ENCODE measurements at regions not wholly inside any gene's neighbourhood (a gene's known extent, or its start where the extent isn't known, plus 50 kb on each side); places are given as distances from the start of the nearest gene placed in this dataset.

- no peak for DNase-seq
Measured at GRCh38 chr4:26020881-26021280, 106.9 kb downstream of the SMIM20 start.

GRCh38 chr4:26021417-26022345 is 107.7 kb downstream of the SMIM20 start:
- DNase-seq: no peak

- DNase-seq: peak; percentile 61
Measured at GRCh38 chr4:26022346-26023202, 108.6 kb downstream of the SMIM20 start.

DNA sequence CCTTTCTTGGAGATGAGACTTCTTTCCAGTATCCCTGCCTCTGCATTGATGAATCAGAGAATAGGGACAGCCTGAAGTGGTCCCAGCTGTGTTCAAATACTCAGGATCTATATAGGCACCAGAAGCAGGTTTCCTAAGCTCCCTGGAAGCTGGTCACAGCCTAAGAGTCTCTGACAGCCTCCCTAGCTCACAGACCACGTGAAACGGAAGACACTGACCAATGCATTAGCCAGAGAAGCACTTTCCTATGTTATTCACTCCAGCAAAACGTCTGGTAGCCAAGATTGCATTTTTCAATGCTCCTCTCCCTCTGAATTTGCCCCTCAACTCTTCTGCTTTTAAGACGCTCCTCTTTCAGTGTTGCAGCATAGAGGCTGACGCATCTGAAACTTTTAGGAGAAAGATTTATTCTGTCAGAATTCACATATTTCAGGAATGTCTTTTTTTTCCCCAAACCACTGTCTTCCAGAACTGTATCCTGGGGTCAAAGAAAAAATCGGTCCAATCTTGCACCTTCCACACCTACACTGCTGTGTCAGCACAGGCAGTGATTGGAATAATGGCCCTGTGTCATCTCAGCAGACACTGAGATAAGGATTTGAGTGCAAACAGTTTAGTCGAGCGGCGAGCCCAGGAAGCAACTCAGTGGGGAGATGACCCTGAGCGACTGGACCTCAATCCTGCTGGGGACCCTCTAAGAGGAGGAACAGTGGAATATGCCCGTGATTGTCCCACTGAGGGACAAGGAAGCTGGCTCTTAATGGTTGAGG is 109.4 kb downstream of the SMIM20 start:
- DNase-seq: no peak

- no peak for DNase-seq
Measured at GRCh38 chr4:26024079-26024478, 110.1 kb downstream of the SMIM20 start.

GRCh38 chr4:26028133-26028792 is 114.2 kb downstream of the SMIM20 start:
- DNase-seq: no peak

DNA sequence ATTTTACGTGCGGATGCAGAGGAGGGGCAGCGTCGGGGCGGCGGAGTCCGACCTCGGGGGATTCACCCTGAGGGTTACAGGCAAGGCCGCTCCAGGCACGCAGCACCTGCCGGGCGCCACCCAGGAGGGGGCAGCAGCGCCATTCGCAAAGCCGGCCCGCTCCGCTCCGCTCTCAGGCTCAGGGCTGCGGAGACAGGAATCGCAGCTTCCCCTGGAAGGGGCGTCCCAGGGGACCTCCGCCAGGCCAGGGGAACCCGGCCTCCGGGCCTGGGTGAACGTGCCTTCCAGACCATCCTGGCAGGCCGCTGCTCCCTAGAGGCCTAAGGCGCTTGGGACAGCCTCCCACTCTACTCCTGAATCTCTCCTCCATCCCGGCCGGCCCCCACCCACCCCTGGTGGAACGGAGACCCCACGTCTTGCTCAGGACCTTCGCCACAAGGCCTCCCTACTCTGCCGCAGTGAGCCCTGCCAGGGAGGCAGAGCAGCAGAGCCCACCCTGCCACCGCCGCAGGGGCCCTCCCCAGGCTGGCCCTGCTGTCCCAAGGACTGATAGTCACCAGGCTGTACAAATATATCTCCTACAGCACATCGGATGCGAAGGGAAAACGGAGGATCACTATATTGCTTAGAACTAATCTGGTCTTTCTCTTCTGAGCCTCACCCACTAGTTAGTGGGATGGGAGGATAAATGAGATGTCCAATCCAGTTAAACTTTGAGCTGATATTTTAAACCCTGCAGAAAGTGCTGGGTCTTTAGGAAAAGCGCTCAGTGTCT is 115.0 kb downstream of the SMIM20 start:
- DNase-seq: no peak

DNA sequence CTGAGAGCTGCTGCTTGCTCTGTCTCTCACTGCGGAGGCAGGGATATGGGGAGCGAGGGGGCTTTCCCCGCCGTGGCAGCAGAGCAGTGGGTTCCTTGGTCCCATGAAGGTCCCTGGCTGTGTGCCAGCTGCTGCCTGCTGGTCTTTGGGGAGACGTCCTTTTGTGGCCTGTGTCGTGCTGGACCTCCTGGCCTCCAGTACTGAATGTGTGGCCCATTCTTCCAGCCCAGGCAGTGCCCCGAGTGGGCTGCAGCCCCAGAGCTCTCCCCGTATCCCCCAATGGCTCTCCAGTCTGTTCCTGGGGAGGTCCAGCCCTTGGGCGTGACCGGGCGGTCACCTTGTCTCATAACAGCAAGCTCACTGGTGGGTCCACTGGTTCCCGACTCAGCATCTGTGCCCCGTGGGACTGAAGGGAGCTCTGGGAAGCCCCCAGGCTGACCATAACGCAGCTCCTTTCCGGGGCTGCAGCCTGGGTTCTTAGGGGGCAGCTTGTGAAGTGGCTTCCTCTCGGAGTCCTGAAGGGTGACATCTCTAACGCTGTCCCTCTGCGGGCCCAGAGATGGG is 115.6 kb downstream of the SMIM20 start:
- no peak for DNase-seq

DNA sequence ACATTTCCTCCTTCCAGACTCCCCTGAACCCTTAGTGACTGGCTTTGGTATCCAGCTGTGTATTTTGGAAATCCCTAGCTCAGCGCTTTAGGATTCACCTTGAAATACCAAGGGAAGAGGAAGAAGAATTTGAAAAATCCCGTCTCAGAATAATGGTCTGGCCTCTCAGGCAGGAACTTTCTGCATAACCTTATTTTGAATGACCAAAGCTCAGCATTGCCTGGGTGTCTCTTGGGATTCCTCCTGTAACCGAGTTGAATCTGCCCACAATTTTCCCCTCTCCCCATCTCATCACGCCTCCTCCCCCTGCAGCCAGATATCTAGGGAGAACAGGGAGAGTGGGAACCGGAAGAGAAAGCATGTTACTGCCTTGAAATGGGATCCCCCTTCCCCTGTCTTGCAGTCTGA is 116.2 kb downstream of the SMIM20 start:
- DNase-seq: no peak

DNA sequence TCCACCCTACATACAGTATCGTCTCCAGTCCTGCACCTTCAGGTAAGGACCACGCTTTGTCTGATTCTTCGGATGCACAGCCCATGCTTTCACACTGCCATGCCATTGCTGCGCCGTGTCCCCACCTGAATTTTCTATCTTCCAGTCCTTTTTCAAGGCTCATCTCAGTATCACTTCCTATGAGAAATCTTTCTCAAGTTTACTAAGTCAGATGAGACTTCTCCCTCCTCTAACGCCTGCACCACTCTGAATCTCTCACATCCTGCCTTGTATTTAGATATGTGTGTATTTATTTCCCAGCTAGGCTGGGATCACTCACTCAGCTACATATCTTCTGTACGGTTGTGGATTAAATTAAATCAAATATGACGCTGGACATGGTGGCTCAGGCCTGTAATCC is 116.8 kb downstream of the SMIM20 start:
- DNase-seq: no peak

- DNase-seq: no peak
Measured at GRCh38 chr4:26031704-26032103, 117.7 kb downstream of the SMIM20 start.

GRCh38 chr4:26032142-26032541 is 118.1 kb downstream of the SMIM20 start:
- DNase-seq: no peak

DNA sequence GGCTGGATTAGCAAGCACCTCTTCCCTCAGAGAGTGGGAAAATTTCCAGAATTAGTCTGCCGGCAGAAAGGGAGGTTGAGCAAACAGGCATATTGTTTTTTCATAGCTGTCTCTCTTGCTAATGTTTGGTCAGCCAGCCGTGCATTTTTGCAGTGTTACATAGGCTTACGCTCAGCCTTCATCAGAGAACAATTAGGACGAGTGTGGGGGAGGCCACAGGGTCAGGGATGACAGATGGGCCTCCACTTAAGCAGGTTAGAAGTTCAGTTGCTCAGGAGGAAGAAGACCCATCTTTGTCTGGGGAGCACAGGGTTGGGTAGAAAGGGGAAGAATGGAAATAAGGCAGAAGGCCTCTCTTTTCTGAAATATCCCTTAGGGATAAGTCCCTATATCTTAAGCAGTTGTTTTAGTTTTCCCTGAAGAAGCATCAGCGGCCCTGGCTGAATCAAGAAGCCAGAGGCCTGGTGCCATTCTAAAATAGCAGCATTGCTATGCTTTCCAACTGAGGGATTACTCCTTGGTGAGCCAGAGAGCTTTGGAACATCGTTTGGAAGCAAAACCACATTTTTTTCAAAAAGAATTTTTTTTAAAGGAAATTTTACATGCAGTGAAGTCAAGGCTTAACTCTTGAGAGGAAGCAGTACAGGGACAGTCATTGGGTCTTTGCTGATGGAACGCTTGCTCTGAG is 118.8 kb downstream of the SMIM20 start:
- DNase-seq: no peak

- no peak for DNase-seq
Measured at GRCh38 chr4:26033389-26033788, 119.4 kb downstream of the SMIM20 start.

- DNase-seq: no peak
Measured at GRCh38 chr4:26034849-26035248, 120.8 kb downstream of the SMIM20 start.

DNA sequence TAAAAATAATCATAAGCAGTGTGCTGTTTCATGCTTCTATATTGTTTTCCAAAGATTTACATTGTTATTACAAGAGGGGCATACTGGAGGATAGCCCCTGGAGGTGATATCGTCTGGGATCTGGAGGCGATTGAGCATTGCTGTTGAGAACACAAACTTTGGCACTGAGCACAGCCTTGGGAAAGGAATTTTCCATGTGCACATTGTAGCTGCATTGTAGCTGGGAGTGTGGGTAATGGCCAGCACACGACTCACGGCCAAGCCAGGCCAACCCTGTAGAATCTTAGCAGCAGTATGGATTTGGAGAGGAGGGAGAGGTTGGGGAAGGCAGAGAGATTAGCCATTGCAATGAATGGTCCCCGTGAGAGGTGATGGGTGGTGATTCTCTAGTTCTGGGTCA is 121.9 kb downstream of the SMIM20 start:
- no peak for DNase-seq

- no peak for DNase-seq
Measured at GRCh38 chr4:26039639-26040359, 125.8 kb downstream of the SMIM20 start.

DNA sequence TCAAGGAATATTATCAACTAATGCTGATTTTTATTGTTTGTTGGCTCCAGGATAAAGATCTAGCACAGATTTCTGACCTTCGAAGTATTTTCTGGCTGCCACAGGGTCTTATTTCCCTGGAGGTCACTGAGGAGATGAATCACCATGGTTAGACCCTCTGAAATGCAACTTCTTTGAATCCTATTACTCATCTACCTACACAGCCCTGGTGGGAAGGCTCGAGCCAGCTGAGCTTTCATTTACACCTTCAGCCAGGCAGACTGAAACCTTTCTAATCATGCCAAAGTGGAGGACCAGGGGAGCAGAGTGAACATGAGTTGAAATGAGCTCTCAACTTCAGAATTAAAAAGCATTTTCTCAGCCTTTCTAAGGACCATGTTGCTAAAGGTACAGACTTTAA is 130.5 kb downstream of the SMIM20 start:
- no peak for DNase-seq

- no peak for DNase-seq
Measured at GRCh38 chr4:26044983-26045382, 131.0 kb downstream of the SMIM20 start.

DNA sequence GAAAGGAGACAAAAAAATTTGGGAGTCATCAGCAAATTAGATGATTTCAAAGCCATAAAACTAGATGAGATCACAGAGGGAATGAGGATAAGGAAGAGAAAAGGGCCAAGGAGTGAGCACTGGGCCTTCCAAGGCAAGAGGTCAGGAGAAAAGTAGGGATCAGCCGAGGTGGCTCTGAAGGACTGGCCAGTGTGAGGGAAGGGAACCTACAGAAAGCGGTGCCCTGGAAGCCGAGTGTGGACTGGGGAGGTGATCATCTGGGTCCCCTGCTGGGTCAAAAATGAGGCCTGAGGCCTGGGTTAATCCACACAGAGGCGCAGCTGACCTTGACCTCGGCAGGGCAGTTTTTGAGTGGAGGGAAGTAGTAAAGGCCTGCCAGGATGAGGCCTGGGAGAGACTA is 133.8 kb downstream of the SMIM20 start:
- DNase-seq: no peak

All from NCI-H748 treated with DMSO at 0.1 percent for 48 hours (cell line).